MM.1S (cell line): ENCODE measurements at regions not wholly inside any gene's neighbourhood (a gene's known extent, or its start where the extent isn't known, plus 50 kb on each side); places are given as distances from the start of the nearest gene placed in this dataset.

ENCODE experiments used
- DNase-seq: peaks from one replicate; pipeline ENCODE4 v3.0.0-alpha.2; 2015
- H2AFZ ChIP-seq: fragments of 300-600 bp; sonication (generic); 2 replicates; pipeline ENCODE4 v1.6.0; 2016; ENCODE audit warnings: antibody characterized with exemption, low read length
- H3F3A ChIP-seq: fragments of 300-600 bp; sonication (generic); 2 replicates; pipeline ENCODE4 v1.6.1; 2016; ENCODE audit warnings: mild to moderate bottlenecking, antibody characterized with exemption, low read length, moderate library complexity, mixed read lengths; ENCODE audit not compliant: insufficient read depth
- H3K27ac ChIP-seq: fragments of 300-600 bp; sonication (generic); 2 replicates; pipeline ENCODE4 v1.5.1; 2016; ENCODE audit warnings: mild to moderate bottlenecking, low read length
- H3K27me3 ChIP-seq: fragments of 300-600 bp; sonication (generic); replicated peaks from 2 replicates; pipeline ENCODE4 v1.6.0; 2016; ENCODE audit warnings: low read length; ENCODE audit not compliant: insufficient read depth
- H3K36me3 ChIP-seq: fragments of 300-600 bp; sonication (generic); replicated peaks from 2 replicates; pipeline ENCODE4 v1.6.1; 2016; ENCODE audit warnings: mild to moderate bottlenecking, low read length, mixed read lengths; ENCODE audit not compliant: insufficient read depth
- H3K4me1 ChIP-seq: fragments of 300-600 bp; sonication (generic); 2 replicates; pipeline ENCODE4 v1.6.1; 2016; ENCODE audit warnings: low read length, mixed read lengths
- H3K4me2 ChIP-seq: fragments of 300-600 bp; sonication (generic); 2 replicates; pipeline ENCODE4 v1.6.0; 2016; ENCODE audit warnings: low read depth, low read length
- H3K4me3 ChIP-seq: fragments of 300-600 bp; sonication (generic); 2 replicates; pipeline ENCODE4 v1.5.1; 2016; ENCODE audit warnings: low read length, mixed read lengths
- H3K79me2 ChIP-seq: fragments of 300-600 bp; sonication (generic); 2 replicates; pipeline ENCODE4 v1.6.1; 2016; ENCODE audit warnings: mixed run types, low read length, mixed read lengths
- H3K9ac ChIP-seq: fragments of 300-600 bp; sonication (generic); 2 replicates; pipeline ENCODE4 v1.6.1; 2016; ENCODE audit warnings: low read length, mixed read lengths
- H3K9me2 ChIP-seq: fragments of 300-600 bp; sonication (generic); replicated peaks from 2 replicates; pipeline ENCODE4 v1.6.1; 2016; ENCODE audit warnings: mild to moderate bottlenecking, low read length, mixed read lengths; ENCODE audit not compliant: insufficient read depth
- H3K9me3 ChIP-seq: fragments of 300-600 bp; sonication (generic); replicated peaks from 2 replicates; pipeline ENCODE4 v1.6.1; 2016; ENCODE audit warnings: mild to moderate bottlenecking, low read length, mixed read lengths; ENCODE audit not compliant: insufficient read depth
- H4K20me1 ChIP-seq: fragments of 300-600 bp; sonication (generic); 2 replicates; pipeline ENCODE4 v1.6.1; 2016; ENCODE audit warnings: mild to moderate bottlenecking, low read length, moderate library complexity, mixed read lengths; ENCODE audit not compliant: insufficient read depth
- CTCF ChIP-seq: fragments of 300-600 bp; sonication (generic); IDR thresholded peaks from 2 replicates; pipeline ENCODE4 v1.5.1; 2016; ENCODE audit warnings: antibody characterized with exemption, low read length, mixed read lengths
- EZH2 ChIP-seq: fragments of 300-600 bp; sonication (generic); optimal IDR thresholded peaks from 2 replicates; pipeline ENCODE3; 2017; ENCODE audit warnings: low read depth, mild to moderate bottlenecking, antibody characterized with exemption, low read length, mixed read lengths
- EZH2phosphoT487 ChIP-seq: fragments of 300-600 bp; sonication (generic); IDR thresholded peaks from 2 replicates; pipeline ENCODE4 v1.6.1; 2018; ENCODE audit warnings: antibody characterized with exemption, low read length

GRCh38 chr2:147348931-147349555 is 495.8 kb upstream of the ACVR2A start:
- peaks cover 9% of the 10 kb centered on the region; the same call in 1 of the 2 replicates for H3F3A ChIP-seq
- H3K9me3 ChIP-seq: no peaks in the 10 kb centered on the region
- H3K79me2 ChIP-seq: no peaks in the 10 kb centered on the region
- H3K27ac ChIP-seq: no peak overlapping the region
- TF ChIP-seq EZH2 (no peak), CTCF (no peak), EZH2phosphoT487 (no peak)
- H3K36me3 ChIP-seq: no peaks in the 10 kb centered on the region
- no peaks in the 10 kb centered on the region for H4K20me1 ChIP-seq
- no peak overlapping the region for H3K4me2 ChIP-seq
- no peak overlapping the region for H3K9ac ChIP-seq
- no peaks in the 10 kb centered on the region for H3K9me2 ChIP-seq
- H2AFZ ChIP-seq: no peak overlapping the region
- no peak overlapping the region for H3K4me3 ChIP-seq
- no peak for DNase-seq
- H3K4me1 ChIP-seq: peaks cover 20% of the 10 kb centered on the region
- no peaks in the 10 kb centered on the region for H3K27me3 ChIP-seq

GRCh38 chr2:147346142-147346541 is 498.7 kb upstream of the ACVR2A start:
- H3K4me2 ChIP-seq: no peak overlapping the region
- no peaks in the 10 kb centered on the region for H3K9me2 ChIP-seq
- H2AFZ ChIP-seq: no peak overlapping the region
- no peak overlapping the region for H3K4me3 ChIP-seq
- H3F3A ChIP-seq: no peaks in the 10 kb centered on the region
- no peaks in the 10 kb centered on the region for H3K36me3 ChIP-seq
- no peaks in the 10 kb centered on the region for H3K9me3 ChIP-seq
- H3K27me3 ChIP-seq: no peaks in the 10 kb centered on the region
- no peak for TF ChIP-seq EZH2
- no peak for TF ChIP-seq EZH2phosphoT487
- no peak for TF ChIP-seq CTCF
- H3K27ac ChIP-seq: no peak overlapping the region
- H3K79me2 ChIP-seq: no peaks in the 10 kb centered on the region
- peaks cover 1% of the 10 kb centered on the region; the same call in 1 of the 2 replicates for H3K4me1 ChIP-seq
- DNase-seq: no peak
- no peaks in the 10 kb centered on the region for H4K20me1 ChIP-seq
- no peak overlapping the region for H3K9ac ChIP-seq

- Histone ChIP-seq H3K27ac (no peak overlapping the region), H3K4me1 (no peaks in the 10 kb centered on the region), H3K9ac (no peak overlapping the region), H3K9me2 (no peaks in the 10 kb centered on the region), H3K4me3 (no peak overlapping the region), H2AFZ (no peak overlapping the region), H3F3A (no peaks in the 10 kb centered on the region), H3K79me2 (no peaks in the 10 kb centered on the region), H4K20me1 (no peaks in the 10 kb centered on the region), H3K9me3 (no peaks in the 10 kb centered on the region), H3K36me3 (no peaks in the 10 kb centered on the region), H3K27me3 (no peaks in the 10 kb centered on the region), H3K4me2 (no peak overlapping the region)
- DNase-seq: no peak
- TF ChIP-seq EZH2phosphoT487: no peak
Measured at GRCh38 chr2:147345246-147345645, 499.6 kb upstream of the ACVR2A start.

GRCh38 chr2:147342329-147342728 is 502.5 kb upstream of the ACVR2A start:
- Histone ChIP-seq H3K27me3 (no peaks in the 10 kb centered on the region), H3K9me3 (no peaks in the 10 kb centered on the region), H2AFZ (no peak overlapping the region), H3K4me3 (no peak overlapping the region), H3F3A (no peaks in the 10 kb centered on the region), H3K4me1 (no peaks in the 10 kb centered on the region), H3K4me2 (no peak overlapping the region), H3K27ac (no peak overlapping the region), H4K20me1 (no peaks in the 10 kb centered on the region), H3K9me2 (no peaks in the 10 kb centered on the region; the same call in 1 of the 2 replicates), H3K36me3 (no peaks in the 10 kb centered on the region), H3K79me2 (no peaks in the 10 kb centered on the region), H3K9ac (no peak overlapping the region)
- TF ChIP-seq CTCF (no peak), EZH2phosphoT487 (no peak), EZH2 (no peak)
- DNase-seq: no peak
